PFSK-1 (cell line): ENCODE measurements at regions not wholly inside any gene's neighbourhood (a gene's known extent, or its start where the extent isn't known, plus 50 kb on each side); places are given as distances from the start of the nearest gene placed in this dataset.

Experiments
- POLR2AphosphoS5 ChIP-seq: IDR thresholded peaks from 2 replicates; pipeline ENCODE4 v1.6.1; 2012; ENCODE audit warnings: low read depth, mild to moderate bottlenecking, control low read depth, low read length, moderate library complexity
- SIN3A ChIP-seq: IDR thresholded peaks from 2 replicates; pipeline ENCODE4 v1.6.1; 2012; ENCODE audit warnings: mild to moderate bottlenecking, low read length, moderate library complexity, borderline replicate concordance; ENCODE audit not compliant: insufficient read depth

GRCh38 chr12:97637770-97638169 lies 175.2 kb downstream of the RMST start:
- no peak for TF ChIP-seq POLR2AphosphoS5
- TF ChIP-seq SIN3A: no peak
